ENCODE measurements at regions not wholly inside any gene's neighbourhood (a gene's known extent, or its start where the extent isn't known, plus 50 kb on each side); places are given as distances from the start of the nearest gene placed in this dataset.

DNA sequence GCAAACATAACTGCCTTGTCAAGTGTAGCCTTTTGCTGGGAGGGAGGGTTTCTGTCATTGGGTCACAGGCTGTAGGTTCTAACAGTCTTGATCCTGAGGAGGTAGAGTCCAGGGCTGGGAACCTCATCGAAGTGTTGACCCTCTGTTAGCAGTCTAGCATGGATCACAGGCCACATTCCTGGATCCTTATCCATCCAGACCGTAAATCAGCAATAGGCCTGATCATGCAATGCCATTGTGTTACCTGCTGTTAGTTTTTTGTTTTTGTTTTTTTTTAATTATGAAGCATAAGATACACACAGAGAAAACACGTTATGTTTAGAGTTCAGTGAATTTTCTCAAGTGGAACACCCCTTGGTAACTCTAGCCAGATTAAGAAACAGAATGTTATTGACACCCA, 282.0 kb upstream of the TPM1 start:
- TF ChIP-seq, protein P1, sequence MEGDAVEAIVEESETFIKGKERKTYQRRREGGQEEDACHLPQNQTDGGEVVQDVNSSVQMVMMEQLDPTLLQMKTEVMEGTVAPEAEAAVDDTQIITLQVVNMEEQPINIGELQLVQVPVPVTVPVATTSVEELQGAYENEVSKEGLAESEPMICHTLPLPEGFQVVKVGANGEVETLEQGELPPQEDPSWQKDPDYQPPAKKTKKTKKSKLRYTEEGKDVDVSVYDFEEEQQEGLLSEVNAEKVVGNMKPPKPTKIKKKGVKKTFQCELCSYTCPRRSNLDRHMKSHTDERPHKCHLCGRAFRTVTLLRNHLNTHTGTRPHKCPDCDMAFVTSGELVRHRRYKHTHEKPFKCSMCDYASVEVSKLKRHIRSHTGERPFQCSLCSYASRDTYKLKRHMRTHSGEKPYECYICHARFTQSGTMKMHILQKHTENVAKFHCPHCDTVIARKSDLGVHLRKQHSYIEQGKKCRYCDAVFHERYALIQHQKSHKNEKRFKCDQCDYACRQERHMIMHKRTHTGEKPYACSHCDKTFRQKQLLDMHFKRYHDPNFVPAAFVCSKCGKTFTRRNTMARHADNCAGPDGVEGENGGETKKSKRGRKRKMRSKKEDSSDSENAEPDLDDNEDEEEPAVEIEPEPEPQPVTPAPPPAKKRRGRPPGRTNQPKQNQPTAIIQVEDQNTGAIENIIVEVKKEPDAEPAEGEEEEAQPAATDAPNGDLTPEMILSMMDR (IDR thresholded peaks at IDR 0.05; ENCODE audit: low read length) = no peak
- no peak for TF ChIP-seq EZH2phosphoT487 (IDR thresholded peaks at IDR 0.05; ENCODE audit: low read length)

All from MM.1S (cell line).